COLO668 (cell line): ENCODE measurements at regions not wholly inside any gene's neighbourhood (a gene's known extent, or its start where the extent isn't known, plus 50 kb on each side); places are given as distances from the start of the nearest gene placed in this dataset.
A peak's percentile ranks its signal among the peaks of the same experiment; 100 is the strongest.

ENCODE experiments used
- DNase-seq: peaks from one replicate; lab custom pipeline; 2025; ENCODE audit not compliant: unreplicated experiment; lab: John Stamatoyannopoulos, UW

DNA sequence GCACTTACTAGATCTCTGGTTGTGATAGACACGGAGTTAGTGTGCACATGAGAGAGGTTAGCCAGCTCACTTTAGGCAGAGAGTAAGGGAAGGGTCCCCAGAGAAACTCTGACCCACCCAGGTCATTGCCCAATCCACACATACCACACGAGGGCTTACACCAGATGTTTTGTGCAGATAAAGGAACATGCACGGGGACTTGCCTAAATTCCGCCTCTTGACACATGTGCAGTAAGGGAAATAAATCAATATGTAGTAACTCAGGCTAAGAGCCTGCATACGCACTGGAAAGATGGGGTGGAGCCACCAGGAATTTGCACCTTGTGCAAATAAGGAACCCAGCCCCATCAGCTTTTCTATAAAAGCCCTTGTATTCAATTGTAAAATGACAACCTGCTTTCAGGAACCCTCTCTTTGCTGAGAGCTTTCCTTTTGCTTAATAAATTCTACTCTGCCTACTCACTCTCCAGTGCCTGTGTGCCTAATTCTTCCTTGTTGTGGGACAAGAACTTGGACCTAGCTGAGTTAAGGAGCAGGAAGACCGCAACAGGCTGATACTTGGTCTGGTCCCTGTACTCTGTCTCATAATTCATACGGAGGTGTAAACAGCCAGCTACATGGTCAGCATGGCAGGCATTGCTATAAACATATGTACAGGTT is 120.2 kb downstream of the EMP1 start:
- no peak for DNase-seq

DNA sequence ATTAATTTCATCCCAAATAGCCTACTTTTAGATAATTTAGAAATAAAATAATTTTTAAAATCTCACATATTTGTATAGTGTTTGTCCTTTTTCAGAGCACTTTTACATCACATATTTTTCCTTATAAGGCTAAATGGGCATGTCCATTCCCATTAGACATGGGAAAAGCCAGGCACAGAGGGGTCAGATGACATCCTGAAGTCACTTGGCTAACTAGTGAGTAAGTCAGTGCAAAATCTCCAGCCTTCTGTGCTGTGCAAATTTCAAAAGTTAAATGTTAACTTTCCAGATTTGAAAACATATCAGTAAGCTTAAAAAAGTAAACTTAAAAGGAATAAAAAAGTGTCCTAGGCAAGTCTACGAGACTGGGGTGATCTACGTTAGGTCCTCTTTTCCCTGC is 117.4 kb downstream of the EMP1 start:
- no peak for DNase-seq

DNA sequence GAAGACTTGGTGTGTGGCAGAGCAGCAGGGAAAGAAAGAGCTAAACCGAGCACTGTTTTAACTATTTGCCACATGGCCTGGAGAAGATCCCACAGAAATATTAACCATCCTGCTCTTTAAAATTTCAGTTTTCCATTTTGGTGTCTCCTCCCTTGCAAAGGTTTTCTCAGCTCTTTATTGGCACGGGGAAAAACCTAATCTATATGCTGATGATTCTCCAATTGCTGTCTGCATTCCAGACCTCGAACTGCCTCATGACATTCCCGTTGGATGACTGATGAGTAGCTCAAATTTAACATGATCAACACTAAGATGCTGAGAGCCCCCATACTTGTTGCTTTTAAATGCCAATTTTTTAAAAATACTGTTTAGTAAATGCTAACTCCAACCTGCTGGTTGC is 115.0 kb downstream of the EMP1 start:
- no peak for DNase-seq

DNA sequence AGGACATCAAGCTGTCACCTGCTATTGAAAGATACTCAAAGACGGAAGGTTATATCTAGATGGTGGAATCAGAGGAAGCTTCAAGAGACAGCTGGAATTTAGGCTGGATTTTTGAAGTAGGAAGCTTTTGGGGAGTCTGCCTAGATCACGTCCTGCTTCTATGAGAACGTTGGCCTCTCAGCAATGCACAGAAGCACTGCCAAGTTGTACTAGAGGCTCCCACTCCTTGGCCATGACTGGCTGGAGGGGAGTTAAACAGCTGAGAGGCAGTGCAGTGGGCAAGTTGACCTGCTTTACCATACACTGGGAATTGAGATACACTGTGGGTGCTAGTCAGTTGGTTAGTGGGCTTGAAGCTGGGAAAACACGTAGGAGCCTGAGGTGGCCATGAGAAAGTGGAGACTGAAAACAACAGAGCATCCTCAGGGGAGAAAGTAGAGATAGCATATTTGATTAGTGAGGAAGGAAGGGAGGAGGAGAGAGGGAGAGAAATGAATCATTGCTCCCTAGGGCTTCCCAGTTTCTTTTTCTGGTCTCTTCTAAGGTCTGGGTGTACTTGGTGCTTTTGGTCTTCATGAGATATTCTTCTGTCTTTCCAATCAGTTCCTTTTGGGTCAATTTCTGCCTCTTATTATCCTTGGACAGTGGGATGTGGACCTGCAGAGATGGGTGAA is 110.8 kb downstream of the EMP1 start:
- DNase-seq = no peak

DNA sequence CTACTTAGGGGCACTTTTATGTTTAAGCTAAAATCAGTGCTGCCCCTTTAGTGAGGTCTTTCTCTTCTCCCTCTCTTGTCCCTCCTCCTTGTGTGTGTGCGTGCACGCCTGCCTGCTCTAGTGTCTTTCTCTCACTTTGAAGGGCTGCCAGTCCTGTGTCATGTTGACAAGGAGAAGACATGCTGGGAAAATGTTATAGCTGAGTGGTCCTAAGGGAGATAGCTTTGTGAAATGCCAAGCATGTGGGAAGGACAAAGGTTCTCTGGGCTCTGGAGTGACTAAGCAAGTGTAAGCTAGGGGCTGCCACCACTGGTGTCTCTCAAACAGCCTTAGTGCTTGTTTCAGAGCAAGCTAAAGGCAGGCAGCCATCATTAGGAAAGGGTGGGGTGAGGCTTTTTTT is 108.4 kb downstream of the EMP1 start:
- no peak for DNase-seq

DNA sequence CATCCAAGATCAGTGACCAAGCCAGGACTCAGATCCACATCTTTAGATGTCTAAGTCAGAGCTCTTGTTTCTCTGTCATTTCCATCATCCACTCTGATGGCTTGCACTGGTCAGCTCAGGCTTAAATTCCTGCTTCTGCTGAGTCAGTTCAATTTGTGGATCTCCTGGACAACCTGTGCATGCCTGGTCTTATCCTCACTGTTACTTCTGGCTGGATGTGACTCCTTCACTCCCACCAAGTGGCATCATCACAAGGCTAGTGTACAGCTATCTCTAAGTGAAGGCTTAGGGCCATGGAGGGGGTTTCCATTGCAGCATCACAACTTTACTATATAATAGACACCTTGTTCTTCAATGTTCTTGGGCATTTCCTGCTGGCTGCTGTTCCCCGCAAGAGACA is 102.9 kb downstream of the EMP1 start:
- no peak for DNase-seq

DNA sequence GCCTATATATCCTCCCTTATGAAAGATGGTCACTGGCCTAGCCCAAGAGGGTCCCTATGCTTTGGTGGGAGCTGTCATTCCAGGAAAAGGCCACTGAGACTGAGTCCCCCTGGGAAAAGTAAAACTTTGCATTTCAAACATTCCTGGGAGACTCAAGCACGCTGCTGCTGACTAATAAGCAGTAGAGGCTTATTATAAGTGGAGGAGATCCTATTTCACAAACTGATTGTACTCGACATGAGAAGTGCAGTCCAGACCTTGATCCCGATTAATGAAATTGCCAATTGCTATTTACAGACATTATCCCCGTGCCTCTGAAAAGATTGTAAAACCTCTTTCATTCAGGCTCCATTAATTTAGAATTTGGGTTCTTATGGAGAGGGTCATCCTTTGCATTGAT is 96.6 kb downstream of the EMP1 start:
- no peak for DNase-seq

DNA sequence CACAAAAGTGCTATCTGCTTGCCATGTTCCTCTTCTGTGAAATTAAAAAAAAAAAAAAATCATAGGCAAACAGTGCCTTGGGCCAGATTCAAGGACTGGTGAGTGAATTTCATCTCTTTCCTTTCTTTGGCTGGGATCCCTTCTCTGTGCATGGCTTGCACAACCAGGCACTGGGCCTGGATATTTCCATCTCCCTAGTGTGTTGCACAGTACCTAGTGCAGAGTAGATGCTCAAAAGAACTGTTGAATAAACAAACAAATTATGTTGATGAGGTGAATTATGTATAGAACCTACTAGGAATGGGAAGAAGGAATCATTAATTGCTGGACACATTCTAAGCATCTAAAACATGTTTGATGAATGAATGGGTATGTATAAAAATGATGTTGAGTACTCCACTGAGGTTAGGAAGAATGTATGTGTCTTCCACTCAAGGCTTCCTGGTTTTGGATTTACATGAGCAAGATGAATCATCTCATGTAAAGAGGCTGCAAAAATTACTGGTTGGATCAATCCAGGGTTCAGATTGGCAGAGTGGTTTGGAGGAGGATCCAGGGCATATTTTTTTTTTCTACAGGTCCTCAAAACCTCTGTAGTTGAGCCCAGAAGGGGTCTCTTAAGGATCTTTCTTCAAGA is 93.2 kb downstream of the EMP1 start:
- DNase-seq = no peak

DNA sequence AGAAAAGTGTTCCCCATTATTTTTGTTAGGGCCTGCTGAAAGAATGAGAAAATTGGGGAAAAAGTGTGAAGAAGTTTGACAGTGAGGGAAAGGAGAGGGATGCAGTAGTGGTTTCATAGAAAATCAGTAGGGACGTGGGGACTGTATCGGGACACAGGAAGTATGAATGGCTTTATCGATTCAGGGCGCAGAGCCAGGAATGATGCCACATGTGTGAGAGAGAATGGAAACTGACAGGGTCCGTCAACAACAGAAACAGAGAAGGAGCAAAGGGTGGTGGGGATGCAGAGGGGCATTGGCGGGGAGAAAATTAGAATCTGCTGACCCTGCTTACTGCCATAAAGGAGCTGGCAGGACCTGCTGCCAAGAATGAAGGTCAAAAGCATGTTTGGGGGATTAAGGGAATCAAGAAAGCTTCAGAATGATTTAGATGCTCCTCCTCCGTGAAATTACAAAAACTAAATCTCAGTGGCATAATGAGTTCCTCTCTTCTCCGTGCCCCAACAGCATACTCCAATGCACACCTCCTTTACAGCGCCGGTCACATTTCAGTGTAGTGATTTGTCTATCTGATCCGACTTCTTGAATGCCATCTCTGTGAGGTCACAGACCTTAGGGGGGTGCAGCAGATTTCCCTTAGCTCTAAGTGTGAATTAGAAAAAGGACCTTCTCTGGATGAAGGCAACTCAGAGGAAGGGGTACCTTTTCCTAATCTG is 92.6 kb downstream of the EMP1 start:
- peak; percentile 20 for DNase-seq

DNA sequence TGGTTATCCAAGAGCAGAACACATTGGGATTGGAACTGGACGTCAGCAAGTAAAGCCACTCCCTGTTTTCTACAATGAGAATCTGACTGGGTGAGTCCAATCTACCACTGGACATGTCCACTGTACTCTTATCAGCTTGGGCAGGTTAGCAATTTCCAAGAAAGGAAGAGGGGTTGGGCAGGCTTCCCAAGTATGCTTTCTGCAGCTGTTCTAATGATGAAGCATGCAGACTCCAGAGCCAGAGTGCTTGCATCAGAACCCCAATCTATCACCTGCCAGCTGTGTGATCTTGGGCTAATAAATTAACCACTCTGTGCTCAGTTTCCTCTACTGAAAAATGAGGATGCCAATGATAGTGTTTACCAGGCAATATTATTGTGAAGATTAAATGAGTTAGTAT is 92.0 kb downstream of the EMP1 start:
- DNase-seq = no peak

DNA sequence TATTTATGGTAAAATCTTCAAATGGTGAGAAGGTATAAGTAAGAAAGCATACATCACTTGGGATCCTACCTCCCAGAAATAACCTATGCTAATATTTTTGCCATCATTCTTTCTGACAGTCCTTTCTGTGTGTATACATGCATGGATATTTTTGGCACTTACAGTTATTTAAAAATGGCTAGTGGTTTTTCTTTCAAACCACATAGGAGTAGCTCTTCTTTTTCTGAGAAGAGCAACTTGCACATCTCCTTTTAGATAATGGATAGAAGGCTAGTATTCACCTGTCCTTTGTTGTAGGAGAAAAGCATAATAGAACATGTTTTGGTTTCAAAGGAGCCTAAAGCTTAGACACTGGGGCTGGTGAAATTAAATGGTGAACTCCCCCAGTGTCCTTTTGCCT is 87.3 kb downstream of the EMP1 start:
- DNase-seq = no peak

DNA sequence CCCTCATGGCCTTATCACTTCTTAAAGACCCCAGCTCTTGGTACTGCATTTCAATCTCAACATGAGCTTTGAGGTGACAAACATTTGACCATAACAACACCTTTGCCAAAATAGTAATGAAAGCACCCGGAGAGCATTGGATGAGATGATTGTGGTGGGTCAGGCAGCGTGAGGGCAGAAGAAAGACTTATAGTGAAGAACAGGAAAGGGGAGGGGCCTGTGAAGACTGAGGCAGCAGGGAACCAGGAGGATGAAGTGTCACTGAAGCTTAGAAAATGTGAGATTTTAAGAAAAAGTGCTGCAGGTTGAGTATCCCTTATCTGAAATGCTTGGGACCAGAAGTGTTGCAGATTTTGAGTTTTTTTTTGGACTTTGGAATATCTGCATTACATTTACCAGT is 86.3 kb downstream of the EMP1 start:
- no peak for DNase-seq

DNA sequence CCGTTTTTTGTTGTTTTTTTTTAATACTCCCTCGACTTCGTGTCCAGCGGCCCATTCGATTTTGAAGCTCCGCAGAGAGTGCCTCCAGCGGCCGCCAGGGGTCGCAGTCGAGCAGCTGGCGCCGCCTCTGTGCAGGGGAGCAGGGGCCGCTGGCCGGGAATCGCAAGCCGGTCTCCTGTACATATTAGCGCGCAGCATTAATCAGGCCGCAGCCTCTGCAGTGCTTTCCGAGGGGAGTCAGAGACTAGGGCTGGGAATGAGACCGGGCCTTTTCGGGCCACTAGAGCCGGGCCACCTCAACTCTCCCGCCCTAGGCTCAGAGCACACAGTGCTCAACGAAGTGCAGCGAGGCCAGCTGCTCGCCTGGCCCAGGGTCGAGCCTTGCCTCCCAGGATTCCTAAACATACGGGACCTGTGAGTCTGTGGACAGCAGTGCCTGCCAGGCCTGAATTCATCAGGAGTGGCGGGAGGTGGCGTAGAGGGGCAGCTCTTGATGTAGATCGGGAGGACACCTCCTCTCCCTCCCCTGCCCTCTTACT is 81.8 kb downstream of the EMP1 start:
- DNase-seq = peak; percentile 61

DNA sequence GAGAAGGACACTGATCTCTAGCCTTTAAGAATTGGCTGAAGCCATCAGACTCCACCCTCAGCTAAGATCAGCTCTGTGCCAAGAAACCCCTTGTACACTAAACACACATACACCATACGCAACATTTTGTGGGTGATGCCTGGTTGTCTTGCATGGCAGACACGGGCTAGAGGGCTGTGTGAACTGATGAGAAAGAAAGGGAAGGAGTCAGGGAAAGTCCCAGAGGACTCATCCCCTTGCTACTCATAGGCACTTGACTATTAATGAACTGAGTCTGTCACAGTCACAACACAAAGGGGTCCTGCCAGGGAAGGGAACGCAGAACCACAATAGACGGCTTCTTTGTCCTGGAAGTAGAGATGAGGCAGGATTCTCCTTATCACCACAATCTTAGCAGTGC is 80.8 kb downstream of the EMP1 start:
- DNase-seq = no peak

DNA sequence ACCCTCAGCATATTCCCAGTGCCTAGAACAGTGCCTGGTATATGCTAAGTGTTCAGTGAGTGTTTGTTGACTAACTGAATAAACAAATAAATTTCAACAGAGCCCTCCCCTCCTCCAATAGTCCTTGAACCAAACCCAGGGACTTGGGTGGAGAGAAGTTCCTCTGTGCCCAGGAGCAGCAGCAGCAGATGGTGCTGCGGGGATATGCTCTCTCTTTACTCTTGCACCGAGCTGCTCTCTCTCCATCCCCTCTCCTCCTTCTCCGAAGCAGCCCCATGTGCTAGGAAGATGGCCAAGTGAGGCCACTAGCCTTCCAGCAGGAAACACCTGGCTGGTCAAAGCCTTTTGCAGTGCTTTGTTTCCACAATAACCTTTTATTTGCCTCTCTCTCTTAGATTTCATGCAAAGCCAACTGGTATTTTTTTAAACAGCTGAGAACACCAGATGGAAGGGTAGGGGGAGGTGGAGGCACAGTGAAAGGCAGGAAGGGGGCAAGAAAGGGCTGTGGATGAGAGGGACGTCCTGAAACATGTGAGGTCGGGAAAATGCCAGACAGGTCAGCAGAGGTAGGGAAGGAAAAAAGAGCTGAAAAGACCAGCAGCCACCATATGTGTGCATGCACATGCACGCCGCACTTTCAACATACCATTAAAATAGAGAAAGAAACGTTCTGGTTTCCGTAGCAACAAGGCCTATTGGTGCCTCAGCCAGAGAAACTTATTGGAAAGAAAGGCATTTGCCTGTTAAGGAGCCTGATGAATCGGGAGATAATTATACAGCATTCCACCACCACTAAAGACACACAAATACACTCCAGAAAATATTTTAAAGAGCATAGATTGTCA is 78.9 kb downstream of the EMP1 start:
- DNase-seq = no peak

DNA sequence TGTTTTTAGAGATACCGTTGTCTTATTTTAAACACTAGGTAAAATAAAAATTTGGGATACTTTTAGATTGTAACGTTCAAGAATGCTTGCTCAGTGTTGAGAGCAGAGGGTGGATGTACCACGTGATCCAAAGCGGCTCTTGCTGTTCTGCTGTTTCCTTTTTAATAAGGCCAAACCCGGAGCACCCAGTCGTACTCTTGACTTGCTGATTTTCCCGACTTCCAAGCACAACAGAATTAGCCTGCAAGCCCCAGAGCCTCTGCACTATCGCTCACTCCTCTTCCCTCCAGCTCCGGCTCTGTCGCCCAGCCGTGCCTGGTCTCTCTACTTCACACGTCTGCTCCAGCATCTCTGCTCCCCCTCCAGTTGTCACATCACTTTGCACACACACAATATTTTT is 77.3 kb downstream of the EMP1 start:
- DNase-seq = no peak

DNA sequence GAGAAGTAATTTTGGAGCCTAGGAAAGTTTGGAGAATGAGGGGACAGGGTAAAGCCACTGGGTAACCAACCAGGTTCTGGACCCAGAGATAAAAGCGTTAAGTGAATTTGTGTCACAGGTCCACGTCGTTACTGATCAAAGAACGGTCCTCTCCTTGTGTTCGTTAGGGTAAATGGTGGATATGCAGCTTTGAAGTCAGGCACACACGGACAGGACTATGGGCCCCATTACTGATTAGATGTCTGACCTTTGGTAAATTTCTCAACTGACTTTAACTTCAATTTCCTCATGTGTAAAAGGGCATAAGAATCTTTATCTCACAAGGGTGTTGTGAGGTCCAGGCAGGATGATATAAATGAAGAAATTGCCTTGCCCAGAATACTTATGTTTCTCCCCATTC is 76.6 kb downstream of the EMP1 start:
- DNase-seq = no peak

DNA sequence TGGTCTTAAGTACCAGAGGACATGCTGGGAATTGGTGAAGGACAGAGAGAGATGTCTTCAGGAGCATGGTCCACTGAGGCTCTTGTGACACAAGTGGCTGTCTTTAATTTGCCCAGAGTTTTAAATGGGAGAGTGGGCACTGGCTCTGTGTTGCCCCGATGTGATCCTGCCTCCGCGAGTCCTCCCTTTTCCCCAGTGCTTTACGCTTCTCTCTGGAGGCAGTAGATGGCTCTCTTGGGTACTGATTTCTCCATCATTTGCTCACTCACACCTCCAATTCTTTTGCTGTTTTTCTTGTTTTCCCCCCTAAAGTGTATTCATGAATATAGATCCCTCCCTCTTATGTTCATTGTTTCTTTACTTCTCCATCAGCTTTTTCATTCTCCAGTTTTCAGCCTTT is 74.3 kb downstream of the EMP1 start:
- no peak for DNase-seq
